ENCODE measurements at regions not wholly inside any gene's neighbourhood (a gene's known extent, or its start where the extent isn't known, plus 50 kb on each side); places are given as distances from the start of the nearest gene placed in this dataset.

DNA sequence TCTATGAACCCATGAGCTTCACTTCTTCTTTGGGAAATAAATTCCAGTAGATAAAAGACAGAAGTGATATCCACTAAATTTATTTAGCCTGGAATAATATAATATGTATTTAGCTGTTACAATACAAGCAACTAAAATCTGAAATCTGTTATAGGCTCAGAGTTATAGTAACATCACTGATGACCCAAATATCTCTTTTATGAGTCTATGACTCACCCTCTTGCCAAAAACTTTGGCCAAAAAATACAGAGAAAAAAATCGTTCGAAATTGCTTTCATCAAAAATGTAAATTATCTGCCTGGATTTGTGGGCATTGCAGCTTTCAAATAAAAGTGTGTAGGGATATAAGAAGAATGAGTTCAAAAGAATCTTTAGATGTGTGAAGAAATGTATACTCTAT is 89.4 kb upstream of the DKK2 start:
- Histone ChIP-seq H3F3A (ENCODE audit: insufficient read depth) (no peaks in the 10 kb centered on the region), H3K9me2 (replicated peaks; ENCODE audit: insufficient read depth, low read length) (no peaks in the 10 kb centered on the region), H3K4me2 (ENCODE audit: low read depth, low read length, poor library complexity, severe bottlenecking) (no peak overlapping the region), H3K79me2 (ENCODE audit: insufficient read depth, low read length) (no peaks in the 10 kb centered on the region), H2AFZ (ENCODE audit: low read depth, low read length, severe bottlenecking) (no peak overlapping the region), H3K9me3 (ENCODE audit: insufficient read depth, low read length) (no peaks in the 10 kb centered on the region), H3K27ac (ENCODE audit: low read depth, low read length) (no peak overlapping the region), H3K36me3 (ENCODE audit: low read length) (no peaks in the 10 kb centered on the region), H4K20me1 (ENCODE audit: low read depth, low read length) (no peaks in the 10 kb centered on the region), H3K9ac (ENCODE audit: low read length) (no peak overlapping the region), H3K4me3 (ENCODE audit: insufficient read depth, low read length, poor library complexity, severe bottlenecking) (no peak overlapping the region), H3K27me3 (ENCODE audit: low read length) (no peaks in the 10 kb centered on the region)
- TF ChIP-seq EZH2phosphoT487 (conservative IDR thresholded peaks at IDR 0.05; ENCODE audit: low read length): no peak
- TF ChIP-seq, protein P1, sequence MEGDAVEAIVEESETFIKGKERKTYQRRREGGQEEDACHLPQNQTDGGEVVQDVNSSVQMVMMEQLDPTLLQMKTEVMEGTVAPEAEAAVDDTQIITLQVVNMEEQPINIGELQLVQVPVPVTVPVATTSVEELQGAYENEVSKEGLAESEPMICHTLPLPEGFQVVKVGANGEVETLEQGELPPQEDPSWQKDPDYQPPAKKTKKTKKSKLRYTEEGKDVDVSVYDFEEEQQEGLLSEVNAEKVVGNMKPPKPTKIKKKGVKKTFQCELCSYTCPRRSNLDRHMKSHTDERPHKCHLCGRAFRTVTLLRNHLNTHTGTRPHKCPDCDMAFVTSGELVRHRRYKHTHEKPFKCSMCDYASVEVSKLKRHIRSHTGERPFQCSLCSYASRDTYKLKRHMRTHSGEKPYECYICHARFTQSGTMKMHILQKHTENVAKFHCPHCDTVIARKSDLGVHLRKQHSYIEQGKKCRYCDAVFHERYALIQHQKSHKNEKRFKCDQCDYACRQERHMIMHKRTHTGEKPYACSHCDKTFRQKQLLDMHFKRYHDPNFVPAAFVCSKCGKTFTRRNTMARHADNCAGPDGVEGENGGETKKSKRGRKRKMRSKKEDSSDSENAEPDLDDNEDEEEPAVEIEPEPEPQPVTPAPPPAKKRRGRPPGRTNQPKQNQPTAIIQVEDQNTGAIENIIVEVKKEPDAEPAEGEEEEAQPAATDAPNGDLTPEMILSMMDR (IDR thresholded peaks at IDR 0.05; ENCODE audit: insufficient read depth, low read length, poor library complexity, severe bottlenecking): no peak

DNA sequence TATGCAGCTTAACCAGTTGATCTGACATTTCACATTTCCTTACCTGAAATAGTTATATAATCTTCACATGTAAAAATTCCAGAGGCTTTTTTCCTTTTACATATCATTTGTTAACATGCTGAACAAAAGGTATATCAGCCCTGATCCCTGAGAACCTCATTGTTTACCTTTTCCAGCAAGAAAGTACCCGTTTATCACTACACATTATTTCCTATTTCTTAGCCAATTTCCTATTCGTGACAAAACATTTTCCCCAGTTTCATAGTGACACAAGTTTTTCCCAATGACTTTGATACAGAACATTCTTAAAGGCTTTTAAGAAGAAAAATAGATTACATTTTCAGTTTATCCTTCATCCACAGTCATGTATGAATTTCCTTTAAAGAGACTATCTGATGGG is 86.6 kb upstream of the DKK2 start:
- TF ChIP-seq, protein P1 (IDR thresholded peaks at IDR 0.05; ENCODE audit: insufficient read depth, low read length, poor library complexity, severe bottlenecking): no peak
- no peak for TF ChIP-seq EZH2phosphoT487 (conservative IDR thresholded peaks at IDR 0.05; ENCODE audit: low read length)
- no peak overlapping the region for H3K27ac ChIP-seq (ENCODE audit: low read depth, low read length)
- H3K4me2 ChIP-seq (ENCODE audit: low read depth, low read length, poor library complexity, severe bottlenecking): no peak overlapping the region
- no peaks in the 10 kb centered on the region for H4K20me1 ChIP-seq (ENCODE audit: low read depth, low read length)
- no peaks in the 10 kb centered on the region for H3F3A ChIP-seq (ENCODE audit: insufficient read depth)
- no peaks in the 10 kb centered on the region for H3K9me3 ChIP-seq (ENCODE audit: insufficient read depth, low read length)
- no peaks in the 10 kb centered on the region for H3K27me3 ChIP-seq (ENCODE audit: low read length)
- H3K9ac ChIP-seq (ENCODE audit: low read length): no peak overlapping the region
- no peak overlapping the region for H3K4me3 ChIP-seq (ENCODE audit: insufficient read depth, low read length, poor library complexity, severe bottlenecking)
- H3K9me2 ChIP-seq (replicated peaks; ENCODE audit: insufficient read depth, low read length): no peaks in the 10 kb centered on the region
- H2AFZ ChIP-seq (ENCODE audit: low read depth, low read length, severe bottlenecking): no peak overlapping the region
- no peaks in the 10 kb centered on the region for H3K36me3 ChIP-seq (ENCODE audit: low read length)
- no peaks in the 10 kb centered on the region for H3K79me2 ChIP-seq (ENCODE audit: insufficient read depth, low read length)

DNA sequence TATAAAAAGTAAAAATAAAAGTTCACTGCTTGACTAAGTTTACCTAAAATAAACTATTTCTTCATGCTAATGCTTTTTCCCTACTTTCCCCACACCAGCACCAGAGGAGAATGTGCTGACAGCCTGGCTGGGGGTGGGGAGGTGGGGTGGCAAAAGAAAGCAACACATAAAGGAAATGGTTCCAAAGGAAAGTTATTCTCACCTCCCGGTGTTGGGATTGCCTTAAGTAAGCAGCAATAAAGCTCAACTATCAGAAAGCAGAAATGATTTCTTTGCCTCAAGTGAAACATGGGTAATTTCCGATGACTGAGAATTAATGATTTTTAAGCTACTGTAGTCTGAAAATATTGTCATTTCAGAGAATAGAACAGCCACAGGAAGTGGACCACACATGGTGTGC is 84.5 kb upstream of the DKK2 start:
- Histone ChIP-seq H3K9me2 (replicated peaks; ENCODE audit: insufficient read depth, low read length) (no peaks in the 10 kb centered on the region), H3K79me2 (ENCODE audit: insufficient read depth, low read length) (no peaks in the 10 kb centered on the region), H3F3A (ENCODE audit: insufficient read depth) (no peaks in the 10 kb centered on the region), H3K9me3 (ENCODE audit: insufficient read depth, low read length) (no peaks in the 10 kb centered on the region), H3K27me3 (ENCODE audit: low read length) (no peaks in the 10 kb centered on the region), H3K36me3 (ENCODE audit: low read length) (no peaks in the 10 kb centered on the region), H3K9ac (ENCODE audit: low read length) (no peak overlapping the region), H2AFZ (ENCODE audit: low read depth, low read length, severe bottlenecking) (no peak overlapping the region), H3K4me2 (ENCODE audit: low read depth, low read length, poor library complexity, severe bottlenecking) (no peak overlapping the region), H4K20me1 (ENCODE audit: low read depth, low read length) (no peaks in the 10 kb centered on the region), H3K4me3 (ENCODE audit: insufficient read depth, low read length, poor library complexity, severe bottlenecking) (no peak overlapping the region), H3K27ac (ENCODE audit: low read depth, low read length) (no peak overlapping the region)
- TF ChIP-seq, protein P1 (IDR thresholded peaks at IDR 0.05; ENCODE audit: insufficient read depth, low read length, poor library complexity, severe bottlenecking): no peak
- TF ChIP-seq EZH2phosphoT487 (conservative IDR thresholded peaks at IDR 0.05; ENCODE audit: low read length): no peak

DNA sequence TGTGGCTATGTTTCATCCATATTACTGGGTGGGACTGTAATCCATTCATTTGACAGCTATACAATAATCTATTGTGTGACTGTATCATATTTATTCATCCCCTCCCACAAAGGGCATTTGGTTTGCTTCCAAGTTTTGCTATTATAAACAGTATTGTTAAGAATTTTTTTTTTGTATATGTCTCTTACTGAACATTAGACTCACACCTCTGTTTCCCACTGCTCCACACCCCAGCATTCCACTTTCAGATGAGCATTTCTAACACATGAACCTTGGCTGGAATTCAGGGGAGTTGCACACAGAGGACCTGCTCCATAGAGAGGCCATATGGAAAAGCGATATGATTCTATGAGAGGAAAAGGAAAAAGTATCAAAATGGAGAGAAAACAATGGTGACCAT is 81.6 kb upstream of the DKK2 start:
- no peak overlapping the region for H2AFZ ChIP-seq (ENCODE audit: low read depth, low read length, severe bottlenecking)
- no peak overlapping the region for H3K4me3 ChIP-seq (ENCODE audit: insufficient read depth, low read length, poor library complexity, severe bottlenecking)
- H3K9ac ChIP-seq (ENCODE audit: low read length): no peak overlapping the region
- H3K27ac ChIP-seq (ENCODE audit: low read depth, low read length): no peak overlapping the region
- H3K9me3 ChIP-seq (ENCODE audit: insufficient read depth, low read length): no peaks in the 10 kb centered on the region
- no peaks in the 10 kb centered on the region for H3K27me3 ChIP-seq (ENCODE audit: low read length)
- TF ChIP-seq, protein P1 (IDR thresholded peaks at IDR 0.05; ENCODE audit: insufficient read depth, low read length, poor library complexity, severe bottlenecking): no peak
- H3K4me2 ChIP-seq (ENCODE audit: low read depth, low read length, poor library complexity, severe bottlenecking): no peak overlapping the region
- H3K9me2 ChIP-seq (replicated peaks; ENCODE audit: insufficient read depth, low read length): no peaks in the 10 kb centered on the region
- H3K36me3 ChIP-seq (ENCODE audit: low read length): no peaks in the 10 kb centered on the region
- H3K79me2 ChIP-seq (ENCODE audit: insufficient read depth, low read length): no peaks in the 10 kb centered on the region
- no peaks in the 10 kb centered on the region for H3F3A ChIP-seq (ENCODE audit: insufficient read depth)
- H4K20me1 ChIP-seq (ENCODE audit: low read depth, low read length): no peaks in the 10 kb centered on the region

Data from SU-DHL-6 (cell line).